Kidney capillary endothelial cell (primary cell): ENCODE measurements at regions not wholly inside any gene's neighbourhood (a gene's known extent, or its start where the extent isn't known, plus 50 kb on each side); places are given as distances from the start of the nearest gene placed in this dataset.
"Not testable (repeated sequence)": the region's sequence is repeated elsewhere in the genome, so short reads cannot be mapped to it uniquely, and the experiment has no call there.

Source experiments
- DNase-seq: peaks from one replicate; pipeline ENCODE4 v3.0.0-alpha.2; 2018; ENCODE audit warnings: low spot score

DNA sequence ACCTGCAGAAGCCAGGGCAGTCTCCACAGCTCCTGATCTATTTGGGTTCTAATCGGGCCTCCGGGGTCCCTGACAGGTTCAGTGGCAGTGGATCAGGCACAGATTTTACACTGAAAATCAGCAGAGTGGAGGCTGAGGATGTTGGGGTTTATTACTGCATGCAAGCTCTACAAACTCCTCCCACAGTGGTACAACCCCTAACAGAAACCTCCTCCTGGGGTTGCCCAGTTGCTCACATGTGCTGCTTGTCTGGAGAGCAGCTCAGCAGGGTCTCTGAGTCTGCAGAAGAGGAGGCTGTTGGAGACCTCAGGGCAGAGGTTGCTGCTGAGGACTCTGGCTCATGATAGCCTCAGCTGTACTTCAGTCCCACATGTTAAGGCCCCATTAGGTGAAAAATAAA lies 1269.1 kb downstream of the RPIA start:
- DNase-seq = not testable (repeated sequence)

DNA sequence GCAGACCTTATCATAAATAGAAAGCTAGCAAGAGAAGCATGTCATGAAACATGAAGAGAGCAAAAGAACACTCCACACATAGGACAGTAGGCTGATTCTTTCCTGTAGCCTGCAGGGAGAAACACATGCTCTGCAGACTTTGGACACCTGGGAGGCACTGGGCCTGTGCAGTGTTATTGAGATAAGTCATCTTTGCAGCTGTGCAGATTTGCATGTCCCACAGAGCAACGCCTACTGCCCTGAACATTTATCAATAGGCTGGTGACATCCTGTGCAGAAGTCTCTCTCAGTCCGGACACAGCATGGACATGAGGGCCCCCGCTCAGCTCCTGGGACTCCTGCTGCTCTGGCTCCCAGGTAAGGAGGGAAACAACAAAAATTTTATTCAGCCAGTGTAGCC lies 1277.1 kb downstream of the RPIA start:
- DNase-seq = not testable (repeated sequence)

DNA sequence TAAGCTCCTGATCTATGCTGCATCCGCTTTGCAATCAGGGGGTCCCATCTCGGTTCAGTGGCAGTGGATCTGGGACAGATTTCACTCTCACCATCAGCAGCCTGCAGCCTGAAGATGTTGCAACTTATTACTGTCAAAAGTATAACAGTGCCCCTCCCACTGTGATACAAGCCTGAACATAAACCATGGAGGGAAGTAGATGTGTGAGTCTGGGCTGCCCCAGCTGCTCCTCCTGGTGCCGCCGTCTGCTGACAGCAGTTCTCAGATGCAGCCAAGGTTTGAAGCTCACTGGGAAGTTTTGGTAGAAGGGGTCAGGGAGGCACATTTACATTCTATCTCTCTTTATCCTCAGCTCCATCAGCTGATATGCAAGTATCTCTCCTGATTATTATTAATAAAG lies 1277.7 kb downstream of the RPIA start:
- not testable (repeated sequence) for DNase-seq

DNA sequence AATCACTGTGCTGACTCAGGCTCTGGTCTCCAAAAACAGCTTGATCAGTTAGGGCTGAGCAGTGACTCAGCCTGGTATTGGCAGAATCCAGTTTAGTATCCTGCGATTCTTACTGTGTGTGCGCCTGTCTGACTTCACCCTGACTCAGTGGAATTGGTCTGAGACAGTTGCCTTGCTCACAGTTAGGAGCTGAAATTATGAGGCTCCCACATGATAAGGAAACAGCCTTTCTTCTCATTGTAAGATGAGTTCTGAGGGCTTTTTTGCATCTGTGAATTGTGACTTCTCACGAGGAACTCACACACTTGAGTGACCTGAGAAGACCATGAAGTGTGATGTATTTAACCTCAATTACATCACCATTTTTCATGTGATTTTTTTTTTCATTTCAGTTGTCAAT lies 1282.4 kb downstream of the RPIA start:
- not testable (repeated sequence) for DNase-seq

DNA sequence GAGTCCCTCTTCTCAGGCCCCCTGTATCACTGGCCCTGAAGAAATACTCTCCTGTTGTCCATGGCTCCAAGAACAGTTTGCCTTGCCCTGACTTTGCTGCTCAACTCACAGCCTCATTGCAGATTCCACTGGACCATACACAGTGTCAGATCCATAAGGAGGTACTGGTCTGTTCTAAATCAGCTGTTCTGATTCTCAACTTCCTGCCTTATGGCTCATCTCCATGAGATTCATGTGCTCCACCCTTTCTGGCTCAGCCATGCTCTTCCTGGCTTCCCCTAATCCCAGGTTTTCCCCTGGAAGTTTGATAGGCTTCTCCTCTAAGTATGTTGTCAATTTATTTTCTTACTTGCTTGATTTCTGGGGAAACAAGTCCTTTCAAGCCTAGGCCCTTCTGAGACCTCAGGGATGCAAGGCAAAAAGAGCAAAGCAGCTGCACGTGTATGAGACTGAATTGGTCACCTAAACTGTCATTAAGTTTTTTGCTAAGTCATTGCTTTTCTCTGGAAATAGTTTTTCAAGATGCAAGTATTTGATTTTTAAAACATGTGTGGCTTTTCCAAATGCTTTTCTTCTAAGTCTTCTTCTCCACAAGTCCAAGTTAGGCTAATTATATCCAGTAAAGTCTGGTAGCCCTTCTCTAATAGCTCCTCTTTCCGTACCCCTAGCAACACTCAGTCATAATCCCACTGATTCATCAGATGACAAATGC lies 1288.5 kb downstream of the RPIA start:
- not testable (repeated sequence) for DNase-seq

DNA sequence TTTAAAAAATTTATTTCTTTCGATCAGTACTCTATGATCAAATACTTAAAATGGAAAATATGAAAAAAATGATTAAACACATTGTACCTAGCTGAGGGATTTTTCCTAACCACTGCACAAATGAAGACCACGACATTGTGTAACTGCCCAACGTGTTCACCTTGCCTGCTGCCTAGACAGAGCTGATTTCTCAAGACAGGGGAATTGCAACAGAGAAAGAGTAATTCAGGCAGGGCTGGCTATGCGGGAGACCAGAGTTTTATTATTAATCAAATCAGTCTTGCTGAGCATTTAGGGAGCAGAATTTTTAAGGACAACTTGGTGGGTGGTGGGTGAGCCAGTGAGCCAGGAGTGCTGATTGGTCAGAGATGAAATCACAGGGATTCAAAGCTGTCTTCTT lies 1290.8 kb downstream of the RPIA start:
- not testable (repeated sequence) for DNase-seq

DNA sequence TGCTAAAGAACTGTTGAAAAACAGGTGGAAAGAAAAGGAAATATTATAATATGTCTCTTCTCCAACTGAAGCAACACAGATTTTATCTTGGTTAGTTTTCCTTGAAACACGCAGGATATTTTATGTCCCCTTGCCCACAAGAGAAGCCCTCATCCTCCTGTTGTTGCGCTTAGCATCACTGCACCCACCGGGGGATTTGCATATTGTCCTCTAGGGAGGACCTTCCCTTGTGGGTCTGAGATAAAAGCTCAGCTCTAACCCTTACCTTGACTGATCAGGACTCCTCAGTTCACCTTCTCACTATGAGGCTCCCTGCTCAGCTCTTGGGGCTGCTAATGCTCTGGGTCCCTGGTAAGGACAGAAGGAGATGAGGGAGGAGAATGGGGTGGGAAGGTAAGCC lies 1294.2 kb downstream of the RPIA start:
- not testable (repeated sequence) for DNase-seq

DNA sequence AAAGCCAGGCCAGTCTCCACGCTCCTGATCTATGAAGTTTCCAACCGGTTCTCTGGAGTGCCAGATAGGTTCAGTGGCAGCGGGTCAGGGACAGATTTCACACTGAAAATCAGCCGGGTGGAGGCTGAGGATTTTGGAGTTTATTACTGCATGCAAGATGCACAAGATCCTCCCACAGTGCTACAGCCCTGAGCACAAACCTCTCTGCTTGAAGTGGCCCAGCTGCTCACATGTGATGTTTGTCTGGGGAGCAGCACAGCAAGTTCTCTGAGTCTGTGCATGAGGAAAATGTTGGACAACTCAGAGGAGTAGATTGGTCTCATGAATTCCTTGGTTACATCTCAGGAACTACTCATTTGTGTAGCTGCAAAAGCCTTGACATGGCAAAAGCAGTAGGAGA lies 1295.1 kb downstream of the RPIA start:
- DNase-seq = not testable (repeated sequence)

DNA sequence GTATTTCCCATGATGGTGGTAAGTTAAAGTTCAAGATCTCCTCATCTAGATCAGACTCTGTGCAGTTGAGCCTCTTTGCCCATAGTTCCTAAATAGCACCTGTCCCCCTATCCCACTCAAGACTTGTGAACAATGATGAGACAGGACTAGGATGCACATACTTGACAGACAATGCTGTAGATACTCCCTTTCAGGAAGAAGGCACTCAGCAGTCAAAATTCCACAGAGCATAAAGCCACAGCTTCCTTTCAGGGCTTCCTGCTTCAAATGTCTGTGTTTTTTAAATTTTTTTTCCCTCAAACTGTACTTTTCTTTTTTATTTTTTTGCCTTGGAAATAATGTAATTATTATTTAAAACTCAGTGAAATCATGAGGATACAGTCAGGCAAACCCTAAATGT lies 1305.3 kb downstream of the RPIA start:
- DNase-seq = not testable (repeated sequence)

DNA sequence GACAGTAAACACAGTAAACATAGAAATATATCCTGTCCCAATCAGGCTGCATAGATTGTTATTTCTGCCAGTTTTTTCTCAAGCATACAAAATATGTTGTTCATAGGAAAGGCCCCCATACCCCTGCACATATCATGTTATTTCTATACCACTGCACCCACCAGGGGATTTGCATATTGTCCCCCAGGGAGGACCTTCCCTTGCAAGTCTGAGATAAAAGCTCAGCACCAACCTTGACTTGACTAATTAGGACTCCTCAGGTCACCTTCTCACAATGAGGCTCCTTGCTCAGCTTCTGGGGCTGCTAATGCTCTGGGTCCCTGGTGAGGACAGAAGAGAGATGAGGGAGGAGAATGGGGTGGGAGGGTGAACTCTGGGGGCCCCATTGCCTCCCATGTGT lies 1313.1 kb downstream of the RPIA start:
- DNase-seq = not testable (repeated sequence)

DNA sequence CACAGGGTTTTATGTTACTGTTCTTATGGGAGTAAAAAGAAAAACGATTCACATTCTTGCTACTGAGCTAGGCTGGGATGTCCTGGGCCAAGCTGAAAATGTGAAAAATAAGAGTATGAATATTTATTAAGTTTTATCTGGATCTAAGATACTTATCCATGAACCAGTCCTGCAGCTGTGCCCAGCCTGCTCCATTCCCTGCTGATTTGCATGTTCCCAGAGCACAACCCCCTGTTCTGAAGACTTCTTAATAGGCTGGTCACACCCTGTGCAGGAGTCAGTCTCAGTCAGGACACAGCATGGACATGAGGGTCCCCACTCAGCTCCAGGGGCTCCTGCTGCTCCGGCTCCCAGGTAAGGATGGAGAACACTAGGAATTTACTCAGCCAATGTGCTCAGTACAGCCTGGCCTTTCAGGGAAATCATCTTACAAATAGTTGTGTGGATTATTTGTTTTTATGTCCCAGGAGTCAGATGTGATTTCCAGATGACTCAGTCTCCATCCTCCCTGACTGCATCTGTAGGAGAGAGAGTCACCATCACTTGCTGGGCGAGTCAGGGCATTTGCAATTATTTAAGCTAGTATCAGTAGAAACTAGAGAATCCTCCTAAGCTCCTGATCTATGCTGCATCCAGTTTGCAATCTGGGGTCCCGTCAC lies 1319.1 kb downstream of the RPIA start:
- DNase-seq = not testable (repeated sequence)

DNA sequence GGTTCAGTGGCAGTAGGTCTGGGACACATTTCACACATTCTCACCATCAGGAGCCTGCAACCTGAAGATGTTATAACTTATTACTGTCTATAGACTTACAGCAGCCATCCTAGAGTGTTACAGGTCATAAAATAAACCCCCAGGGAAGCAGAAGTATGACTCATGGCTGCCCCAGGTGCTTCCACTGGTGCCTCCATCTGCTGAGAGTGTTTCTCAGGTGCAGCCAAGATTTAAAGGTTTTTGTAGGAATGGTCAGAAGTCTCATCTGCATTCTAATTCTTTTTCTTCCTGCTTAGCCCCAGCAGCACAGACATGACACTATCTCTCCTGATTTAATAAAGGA lies 1319.6 kb downstream of the RPIA start:
- DNase-seq = not testable (repeated sequence)

DNA sequence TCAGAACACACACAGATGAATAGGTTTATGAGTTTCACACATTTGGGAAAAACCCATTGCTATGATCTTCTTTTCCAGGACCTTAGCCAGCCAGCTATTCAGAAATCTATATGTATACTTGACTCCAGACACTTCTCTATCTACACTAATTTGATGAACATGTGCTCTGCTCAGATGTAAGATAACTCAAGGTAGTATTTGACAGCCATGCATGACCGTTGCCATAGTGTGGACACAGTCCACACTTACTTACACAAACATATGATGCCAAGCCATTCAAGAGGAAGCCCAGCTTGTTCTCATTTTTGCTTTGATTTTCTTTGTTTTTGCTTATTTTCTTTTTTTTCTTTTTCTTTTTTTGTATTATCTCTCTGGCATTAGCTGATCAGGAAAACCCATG lies 1328.4 kb downstream of the RPIA start:
- DNase-seq = not testable (repeated sequence)

DNA sequence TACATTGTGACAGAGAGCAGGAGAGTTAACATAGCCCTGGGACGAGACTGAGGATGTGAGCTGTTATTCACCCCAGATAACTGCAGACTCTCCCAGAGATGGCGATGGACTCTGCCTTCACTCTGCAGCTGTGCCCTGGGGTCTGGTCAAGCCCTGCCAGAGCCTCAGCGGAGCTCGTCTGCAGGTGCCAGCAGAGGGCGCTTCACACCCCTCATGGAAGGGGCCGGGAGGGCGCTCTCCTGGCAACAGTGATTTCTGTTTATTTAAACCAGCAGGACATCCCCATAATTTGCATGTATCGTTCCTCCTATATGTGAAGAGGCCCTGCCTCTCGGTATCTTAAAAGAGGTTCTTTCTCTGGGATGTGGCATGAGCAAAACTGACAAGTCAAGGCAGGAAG lies 1329.8 kb downstream of the RPIA start:
- DNase-seq = not testable (repeated sequence)

DNA sequence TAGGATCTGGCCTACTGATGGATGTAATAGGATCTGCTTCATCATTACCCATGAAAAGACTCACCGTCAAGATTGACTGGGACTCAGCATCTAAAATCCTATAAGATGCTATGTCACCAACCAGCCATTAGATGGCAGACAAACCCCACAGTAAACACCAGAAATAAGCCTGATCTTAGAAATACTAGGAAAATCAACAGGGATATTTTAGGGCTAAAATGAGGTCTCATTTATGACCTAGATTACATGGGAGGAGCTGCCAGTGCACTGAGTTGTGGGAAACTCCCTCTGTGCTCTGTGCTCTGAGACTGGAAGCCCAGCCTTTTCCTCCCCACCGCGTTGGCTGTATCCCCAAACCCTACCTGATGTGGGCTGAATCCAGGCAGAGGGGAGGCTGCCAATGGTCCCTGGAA lies 1335.8 kb downstream of the RPIA start:
- DNase-seq = not testable (repeated sequence)

DNA sequence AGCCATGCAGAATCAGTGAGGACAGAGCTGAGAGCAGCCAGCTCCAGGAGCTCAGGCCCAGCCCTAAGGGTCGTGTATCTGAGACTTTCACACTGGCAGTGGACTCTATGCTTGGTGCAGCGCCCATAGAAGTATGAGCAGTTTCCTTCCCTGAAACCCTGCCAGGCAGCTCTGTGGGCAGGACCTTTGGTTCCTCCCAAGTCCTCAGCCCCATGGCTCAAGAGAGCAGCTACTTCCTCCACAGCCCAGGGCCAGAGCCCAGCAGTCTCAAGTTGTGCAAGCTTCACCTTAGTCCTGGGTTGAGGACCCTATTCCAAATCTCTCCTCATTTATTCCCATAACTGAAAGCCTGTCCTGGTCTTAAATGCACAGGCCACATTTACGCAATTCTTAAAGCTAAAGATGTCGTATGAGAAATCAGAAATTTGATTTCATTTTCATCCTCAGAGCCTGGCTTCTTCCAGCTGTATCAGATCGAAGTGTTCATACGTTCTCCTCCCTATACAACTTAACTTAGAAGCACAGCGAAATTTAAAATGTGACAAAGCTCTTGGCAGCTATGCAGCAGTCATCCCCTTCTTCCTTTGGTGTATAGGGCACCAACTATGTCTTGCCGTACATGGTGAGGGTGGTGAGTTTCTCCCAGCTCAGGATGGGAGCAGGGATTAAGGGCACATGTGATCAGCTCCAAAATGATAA lies 1337.1 kb downstream of the RPIA start:
- not testable (repeated sequence) for DNase-seq

DNA sequence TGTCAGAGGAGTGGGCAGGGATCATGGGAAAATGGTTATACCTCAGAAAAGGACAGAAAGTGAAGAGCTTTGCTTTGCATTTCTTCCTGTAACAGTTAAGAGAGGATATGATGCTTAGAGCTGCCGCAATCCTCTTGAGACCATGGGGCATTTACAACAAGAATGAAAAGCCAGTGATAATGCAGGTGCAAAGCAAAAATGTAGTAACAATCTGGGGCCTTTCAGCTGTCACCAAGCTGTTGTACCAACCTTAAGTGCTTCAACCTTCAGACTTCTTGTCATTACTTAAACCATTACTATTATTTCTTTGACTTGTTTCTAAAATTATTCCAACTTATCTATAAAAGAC lies 1337.6 kb downstream of the RPIA start:
- not testable (repeated sequence) for DNase-seq

DNA sequence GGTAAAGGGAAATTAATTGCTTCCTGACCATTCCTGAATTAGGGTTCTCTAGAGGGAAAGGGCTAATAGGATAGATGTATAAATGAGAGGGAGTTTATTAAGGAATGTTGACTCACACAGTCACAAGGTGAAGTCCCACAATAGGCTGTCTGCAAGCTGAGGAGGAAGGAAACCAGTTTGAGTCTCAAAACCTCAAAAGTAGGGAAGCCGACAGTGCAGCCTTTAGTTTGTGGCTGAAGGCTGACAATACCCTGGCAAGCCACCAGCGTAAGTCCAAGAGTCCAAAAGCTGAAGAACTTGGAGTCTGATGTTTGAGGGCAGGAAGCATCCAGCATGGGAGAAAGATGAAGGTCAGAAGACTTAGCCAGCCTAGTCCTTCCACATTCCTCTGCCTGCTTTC lies 1340.8 kb downstream of the RPIA start:
- not testable (repeated sequence) for DNase-seq

DNA sequence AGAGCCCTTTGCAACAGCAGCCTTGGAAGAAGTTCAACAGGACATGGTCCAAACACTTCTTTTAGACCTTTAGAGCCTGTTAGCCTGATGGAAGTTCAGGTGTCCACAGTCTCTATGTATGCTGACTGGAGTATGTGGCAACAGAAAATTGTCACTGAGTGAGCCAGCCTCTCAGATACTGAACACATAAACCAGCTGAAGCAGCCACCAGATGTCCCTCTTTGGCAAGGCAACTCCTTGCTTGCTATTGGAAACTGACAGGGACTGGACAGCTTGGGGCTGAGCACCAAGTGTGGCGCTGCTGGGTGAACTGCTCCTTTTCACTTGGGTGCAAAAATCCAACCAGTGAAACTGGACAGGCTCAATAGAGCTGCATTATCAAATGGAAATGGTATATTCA lies 1344.9 kb downstream of the RPIA start:
- not testable (repeated sequence) for DNase-seq

DNA sequence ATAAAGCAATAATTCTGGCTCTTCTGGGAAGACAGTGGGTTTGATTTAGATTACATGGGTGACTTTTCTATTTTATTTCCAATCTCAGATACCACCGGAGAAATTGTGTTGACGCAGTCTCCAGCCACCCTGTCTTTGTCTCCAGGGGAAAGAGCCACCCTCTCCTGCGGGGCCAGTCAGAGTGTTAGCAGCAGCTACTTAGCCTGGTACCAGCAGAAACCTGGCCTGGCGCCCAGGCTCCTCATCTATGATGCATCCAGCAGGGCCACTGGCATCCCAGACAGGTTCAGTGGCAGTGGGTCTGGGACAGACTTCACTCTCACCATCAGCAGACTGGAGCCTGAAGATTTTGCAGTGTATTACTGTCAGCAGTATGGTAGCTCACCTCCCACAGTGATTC lies 1347.6 kb downstream of the RPIA start:
- DNase-seq = not testable (repeated sequence)

DNA sequence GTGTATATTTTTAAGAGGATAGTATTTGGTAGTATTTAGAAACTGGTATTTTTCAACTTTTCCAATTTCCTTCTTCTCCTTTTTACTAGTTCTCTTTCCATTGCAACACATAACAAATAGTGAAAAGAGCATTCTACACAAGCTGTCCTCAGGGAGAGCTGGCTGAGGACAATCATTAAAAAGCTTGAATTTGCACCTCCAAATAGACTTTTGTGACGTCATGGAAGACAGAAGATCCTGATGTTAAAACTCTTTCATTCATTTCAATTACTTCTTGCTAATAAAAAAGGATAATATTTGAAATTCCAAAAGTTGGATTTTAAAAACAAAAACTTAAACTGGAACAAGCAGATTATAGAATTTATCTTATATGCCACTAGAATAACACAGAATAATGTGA lies 1356.3 kb downstream of the RPIA start:
- DNase-seq = not testable (repeated sequence)

DNA sequence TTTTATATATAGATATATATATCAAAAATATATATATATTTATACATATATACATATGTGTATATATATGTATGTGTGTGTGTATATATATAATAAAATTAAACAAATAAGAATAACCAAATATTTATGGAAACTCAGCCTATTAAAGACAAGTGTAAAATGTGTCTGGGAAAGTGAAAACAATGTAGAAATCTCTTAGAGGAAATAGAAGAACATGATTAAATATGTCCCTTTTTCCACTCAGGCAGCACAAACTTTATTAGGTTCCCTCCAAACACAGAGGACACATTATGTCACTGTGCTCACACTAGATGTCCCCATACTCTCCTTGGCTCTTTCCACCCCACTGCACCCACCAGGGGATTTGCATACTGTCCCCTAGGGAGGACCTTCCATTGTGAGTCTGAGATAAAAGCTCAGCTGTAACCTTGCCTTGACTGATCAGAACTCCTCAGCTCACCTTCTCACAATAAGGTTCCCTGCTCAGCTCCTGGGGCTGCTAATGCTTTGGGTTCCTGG lies 1360.7 kb downstream of the RPIA start:
- not testable (repeated sequence) for DNase-seq

DNA sequence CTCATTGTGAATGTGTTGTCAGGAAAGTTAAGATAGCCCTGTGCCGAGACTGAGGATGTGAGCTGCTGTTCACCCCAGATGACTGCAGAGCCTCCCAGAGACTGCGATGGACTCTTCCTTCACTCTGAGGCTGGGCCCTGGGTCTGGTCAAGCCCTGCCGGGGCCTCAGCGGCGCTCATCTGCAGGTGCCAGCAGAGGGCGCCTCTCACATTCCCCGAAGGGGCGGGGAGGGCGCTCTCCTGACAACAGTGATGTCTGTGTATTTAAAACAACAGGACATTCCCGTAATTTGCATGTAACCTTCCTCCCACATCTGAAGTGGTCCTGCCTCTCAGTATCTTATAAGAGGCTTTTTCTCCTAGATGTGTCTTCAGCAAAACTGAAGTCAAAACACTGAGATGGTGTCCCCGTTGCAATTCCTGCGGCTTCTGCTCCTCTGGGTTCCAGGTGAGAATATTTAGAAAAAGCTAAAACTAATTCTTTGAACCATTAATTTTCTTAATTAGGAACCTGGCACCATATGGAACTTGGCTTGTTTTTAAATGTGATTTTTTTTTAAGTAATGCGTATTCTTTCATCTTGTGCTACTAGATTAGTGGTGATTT lies 1377.9 kb downstream of the RPIA start:
- DNase-seq = peak; percentile 22
